GM21786 (cell line): ENCODE measurements at regions not wholly inside any gene's neighbourhood (a gene's known extent, or its start where the extent isn't known, plus 50 kb on each side); places are given as distances from the start of the nearest gene placed in this dataset.

Experiments
- ATAC-seq: cut with Tn5 transposase; IDR thresholded peaks from one replicate; pipeline ENCODE4 v1.9.1; 2021; ENCODE audit not compliant: unreplicated experiment

- ATAC-seq: no peak
Measured at GRCh38 chr4:19803406-19803805, 448.3 kb upstream of the SLIT2 start.

- ATAC-seq: no peak
Measured at GRCh38 chr4:19793831-19794230, 457.9 kb upstream of the SLIT2 start.

GRCh38 chr4:19791422-19792123 lies 460.1 kb upstream of the SLIT2 start:
- ATAC-seq: no peak

- ATAC-seq: no peak
Measured at GRCh38 chr4:19786616-19787015, 465.1 kb upstream of the SLIT2 start.

- no peak for ATAC-seq
Measured at GRCh38 chr4:19783667-19784223, 468.0 kb upstream of the SLIT2 start.

- ATAC-seq: no peak
Measured at GRCh38 chr4:19780871-19781270, 470.8 kb upstream of the SLIT2 start.

GRCh38 chr4:19776929-19777328 lies 474.8 kb upstream of the SLIT2 start:
- ATAC-seq: no peak

- no peak for ATAC-seq
Measured at GRCh38 chr4:19776021-19776459, 475.7 kb upstream of the SLIT2 start.

GRCh38 chr4:19774690-19775256 lies 476.9 kb upstream of the SLIT2 start:
- ATAC-seq: no peak

GRCh38 chr4:19772581-19772980 lies 479.1 kb upstream of the SLIT2 start:
- no peak for ATAC-seq

GRCh38 chr4:19756661-19757060 lies 495.0 kb upstream of the SLIT2 start:
- no peak for ATAC-seq

GRCh38 chr4:19752599-19752998 lies 499.1 kb upstream of the SLIT2 start:
- no peak for ATAC-seq

GRCh38 chr4:19748519-19749479 lies 502.9 kb upstream of the SLIT2 start:
- no peak for ATAC-seq

GRCh38 chr4:19746377-19746776 lies 505.3 kb upstream of the SLIT2 start:
- ATAC-seq: no peak

- no peak for ATAC-seq
Measured at GRCh38 chr4:19743115-19743638, 508.5 kb upstream of the SLIT2 start.

GRCh38 chr4:19739101-19739651 lies 512.5 kb upstream of the SLIT2 start:
- ATAC-seq: no peak

GRCh38 chr4:19736968-19737756 lies 514.5 kb upstream of the SLIT2 start:
- ATAC-seq: no peak

GRCh38 chr4:19735012-19735411 lies 516.7 kb upstream of the SLIT2 start:
- ATAC-seq: no peak

GRCh38 chr4:19729886-19730651 lies 521.6 kb upstream of the SLIT2 start:
- no peak for ATAC-seq
